ENCODE measurements at regions not wholly inside any gene's neighbourhood (a gene's known extent, or its start where the extent isn't known, plus 50 kb on each side); places are given as distances from the start of the nearest gene placed in this dataset.
"Not testable (repeated sequence)": the region's sequence is repeated elsewhere in the genome, so short reads cannot be mapped to it uniquely, and the experiment has no call there.

- no peak for DNase-seq
Measured at GRCh38 chr2:37782721-37783371, 111.4 kb upstream of the CDC42EP3 start.

GRCh38 chr2:37783545-37783944 lies 112.1 kb upstream of the CDC42EP3 start:
- DNase-seq: no peak

- no peak for DNase-seq
Measured at GRCh38 chr2:37784071-37784758, 112.8 kb upstream of the CDC42EP3 start.

GRCh38 chr2:37784759-37785149 lies 113.3 kb upstream of the CDC42EP3 start:
- no peak for DNase-seq

- no peak for DNase-seq
Measured at GRCh38 chr2:37786191-37786698, 114.8 kb upstream of the CDC42EP3 start.

- no peak for DNase-seq
Measured at GRCh38 chr2:37786854-37787253, 115.4 kb upstream of the CDC42EP3 start.

GRCh38 chr2:37788602-37789209 lies 117.3 kb upstream of the CDC42EP3 start:
- no peak for DNase-seq

GRCh38 chr2:37790019-37790418 lies 118.6 kb upstream of the CDC42EP3 start:
- no peak for DNase-seq

GRCh38 chr2:37790462-37790861 lies 119.0 kb upstream of the CDC42EP3 start:
- no peak for DNase-seq

- no peak for DNase-seq
Measured at GRCh38 chr2:37792366-37792765, 120.9 kb upstream of the CDC42EP3 start.

- DNase-seq: no peak
Measured at GRCh38 chr2:37793004-37793403, 121.6 kb upstream of the CDC42EP3 start.

- no peak for DNase-seq
Measured at GRCh38 chr2:37794717-37795116, 123.3 kb upstream of the CDC42EP3 start.

- no peak for DNase-seq
Measured at GRCh38 chr2:37795456-37795855, 124.0 kb upstream of the CDC42EP3 start.

- no peak for DNase-seq
Measured at GRCh38 chr2:37795938-37796337, 124.5 kb upstream of the CDC42EP3 start.

GRCh38 chr2:37796481-37796880 lies 125.0 kb upstream of the CDC42EP3 start:
- DNase-seq: no peak

GRCh38 chr2:37797081-37797480 lies 125.6 kb upstream of the CDC42EP3 start:
- DNase-seq: no peak

- DNase-seq: no peak
Measured at GRCh38 chr2:37798315-37799005, 126.6 kb upstream of the RMDN2 start.

GRCh38 chr2:37800176-37800858 lies 124.8 kb upstream of the RMDN2 start:
- no peak for DNase-seq

- DNase-seq: no peak
Measured at GRCh38 chr2:37802211-37802752, 122.8 kb upstream of the RMDN2 start.

- DNase-seq: no peak
Measured at GRCh38 chr2:37802899-37803379, 122.1 kb upstream of the RMDN2 start.

- not testable (repeated sequence) for DNase-seq
Measured at GRCh38 chr2:37806004-37806403, 119.1 kb upstream of the RMDN2 start.

GRCh38 chr2:37809525-37809924 lies 115.6 kb upstream of the RMDN2 start:
- DNase-seq: no peak

All from hindlimb muscle (tissue), 1 donor.